Kidney glomerular epithelial cell (primary cell): ENCODE measurements at regions not wholly inside any gene's neighbourhood (a gene's known extent, or its start where the extent isn't known, plus 50 kb on each side); places are given as distances from the start of the nearest gene placed in this dataset.

ENCODE experiments used
- DNase-seq: peaks from one replicate; lab custom pipeline; 2025; lab: John Stamatoyannopoulos, UW

- DNase-seq = no peak
Observed at GRCh38 chr17:83144421-83145357, 65.3 kb downstream of the METRNL start.

GRCh38 chr17:83145358-83145738 is 65.9 kb downstream of the METRNL start:
- no peak for DNase-seq

GRCh38 chr17:83145831-83146230 is 66.4 kb downstream of the METRNL start:
- no peak for DNase-seq

- no peak for DNase-seq
Observed at GRCh38 chr17:83146347-83146746, 66.9 kb downstream of the METRNL start.

GRCh38 chr17:83147280-83147679 is 67.9 kb downstream of the METRNL start:
- no peak for DNase-seq

- no peak for DNase-seq
Observed at GRCh38 chr17:83148317-83149028, 69.1 kb downstream of the METRNL start.

- DNase-seq = no peak
Observed at GRCh38 chr17:83149029-83149725, 69.8 kb downstream of the METRNL start.

- no peak for DNase-seq
Observed at GRCh38 chr17:83149761-83150251, 70.4 kb downstream of the METRNL start.

- no peak for DNase-seq
Observed at GRCh38 chr17:83150369-83151055, 71.1 kb downstream of the METRNL start.

- no peak for DNase-seq
Observed at GRCh38 chr17:83151056-83151441, 71.6 kb downstream of the METRNL start.

GRCh38 chr17:83151442-83152226 is 72.2 kb downstream of the METRNL start:
- DNase-seq = peak; percentile 52

- no peak for DNase-seq
Observed at GRCh38 chr17:83152227-83152744, 72.9 kb downstream of the METRNL start.

- DNase-seq = no peak
Observed at GRCh38 chr17:83152745-83153611, 73.6 kb downstream of the METRNL start.

GRCh38 chr17:83153681-83154310 is 74.4 kb downstream of the METRNL start:
- no peak for DNase-seq

GRCh38 chr17:83154311-83155127 is 75.1 kb downstream of the METRNL start:
- no peak for DNase-seq

- no peak for DNase-seq
Observed at GRCh38 chr17:83155128-83156121, 76.0 kb downstream of the METRNL start.

GRCh38 chr17:83156408-83156807 is 77.0 kb downstream of the METRNL start:
- no peak for DNase-seq
